ENCODE measurements at regions not wholly inside any gene's neighbourhood (a gene's known extent, or its start where the extent isn't known, plus 50 kb on each side); places are given as distances from the start of the nearest gene placed in this dataset.
"Not testable (repeated sequence)": the region's sequence is repeated elsewhere in the genome, so short reads cannot be mapped to it uniquely, and the experiment has no call there.

- DNase-seq (ENCODE audit: low spot score) = no peak
Measured at GRCh38 chr6:155670655-155671054, 215.0 kb upstream of the NOX3 start.

GRCh38 chr6:155660251-155660977, 204.8 kb upstream of the NOX3 start:
- DNase-seq (ENCODE audit: low spot score) = no peak

GRCh38 chr6:155656024-155656423, 200.4 kb upstream of the NOX3 start:
- DNase-seq (ENCODE audit: low spot score) = no peak

GRCh38 chr6:155654474-155654873, 198.8 kb upstream of the NOX3 start:
- no peak for DNase-seq (ENCODE audit: low spot score)

GRCh38 chr6:155648301-155648700, 192.7 kb upstream of the NOX3 start:
- no peak for DNase-seq (ENCODE audit: low spot score)

GRCh38 chr6:155647354-155647753, 191.7 kb upstream of the NOX3 start:
- no peak for DNase-seq (ENCODE audit: low spot score)

- no peak for DNase-seq (ENCODE audit: low spot score)
Measured at GRCh38 chr6:155646443-155646842, 190.8 kb upstream of the NOX3 start.

GRCh38 chr6:155645325-155645724, 189.7 kb upstream of the NOX3 start:
- no peak for DNase-seq (ENCODE audit: low spot score)

- no peak for DNase-seq (ENCODE audit: low spot score)
Measured at GRCh38 chr6:155641603-155642002, 186.0 kb upstream of the NOX3 start.

GRCh38 chr6:155638200-155638599, 182.6 kb upstream of the NOX3 start:
- DNase-seq (ENCODE audit: low spot score) = no peak

- no peak for DNase-seq (ENCODE audit: low spot score)
Measured at GRCh38 chr6:155635416-155635815, 179.8 kb upstream of the NOX3 start.

- no peak for DNase-seq (ENCODE audit: low spot score)
Measured at GRCh38 chr6:155630085-155630484, 174.4 kb upstream of the NOX3 start.

- no peak for DNase-seq (ENCODE audit: low spot score)
Measured at GRCh38 chr6:155629652-155630051, 174.0 kb upstream of the NOX3 start.

- no peak for DNase-seq (ENCODE audit: low spot score)
Measured at GRCh38 chr6:155628306-155628705, 172.7 kb upstream of the NOX3 start.

- not testable (repeated sequence) for DNase-seq (ENCODE audit: low spot score)
Measured at GRCh38 chr6:155627722-155628212, 172.1 kb upstream of the NOX3 start.

GRCh38 chr6:155623450-155624178, 168.0 kb upstream of the NOX3 start:
- no peak for DNase-seq (ENCODE audit: low spot score)

- no peak for DNase-seq (ENCODE audit: low spot score)
Measured at GRCh38 chr6:155614606-155615005, 159.0 kb upstream of the NOX3 start.

GRCh38 chr6:155611742-155612141, 156.1 kb upstream of the NOX3 start:
- DNase-seq (ENCODE audit: low spot score) = no peak

GRCh38 chr6:155604991-155605390, 149.4 kb upstream of the NOX3 start:
- DNase-seq (ENCODE audit: low spot score) = no peak

GRCh38 chr6:155599561-155599960, 143.9 kb upstream of the NOX3 start:
- DNase-seq (ENCODE audit: low spot score) = no peak

- DNase-seq (ENCODE audit: low spot score) = no peak
Measured at GRCh38 chr6:155599160-155599559, 143.5 kb upstream of the NOX3 start.

- no peak for DNase-seq (ENCODE audit: low spot score)
Measured at GRCh38 chr6:155595284-155595683, 139.6 kb upstream of the NOX3 start.

GRCh38 chr6:155591741-155592140, 136.1 kb upstream of the NOX3 start:
- no peak for DNase-seq (ENCODE audit: low spot score)

GRCh38 chr6:155589190-155589589, 133.6 kb upstream of the NOX3 start:
- no peak for DNase-seq (ENCODE audit: low spot score)

Measured in GM03348 (cell line).